AG09309 (cell line): ENCODE measurements at regions not wholly inside any gene's neighbourhood (a gene's known extent, or its start where the extent isn't known, plus 50 kb on each side); places are given as distances from the start of the nearest gene placed in this dataset.
A peak's percentile ranks its signal among the peaks of the same experiment; 100 is the strongest.

Experiments used
- DNase-seq: peaks from one replicate; pipeline ENCODE4 v3.0.0-alpha.2; 2010; ENCODE audit warnings: low read depth
- H3K4me3 ChIP-seq: 2 replicates; pipeline ENCODE4 v1.5.1; 2011; ENCODE audit warnings: mild to moderate bottlenecking, low read depth, low read length, moderate library complexity; ENCODE audit not compliant: control insufficient read depth
- TF ChIP-seq, protein P1 (sequence below): IDR thresholded peaks from 2 replicates; pipeline ENCODE4 v1.5.1; 2011; ENCODE audit warnings: mild to moderate bottlenecking, low read depth, low read length, inconsistent platforms; ENCODE audit not compliant: insufficient read depth, control insufficient read depth; ENCODE audit errors: missing control alignments

DNA sequence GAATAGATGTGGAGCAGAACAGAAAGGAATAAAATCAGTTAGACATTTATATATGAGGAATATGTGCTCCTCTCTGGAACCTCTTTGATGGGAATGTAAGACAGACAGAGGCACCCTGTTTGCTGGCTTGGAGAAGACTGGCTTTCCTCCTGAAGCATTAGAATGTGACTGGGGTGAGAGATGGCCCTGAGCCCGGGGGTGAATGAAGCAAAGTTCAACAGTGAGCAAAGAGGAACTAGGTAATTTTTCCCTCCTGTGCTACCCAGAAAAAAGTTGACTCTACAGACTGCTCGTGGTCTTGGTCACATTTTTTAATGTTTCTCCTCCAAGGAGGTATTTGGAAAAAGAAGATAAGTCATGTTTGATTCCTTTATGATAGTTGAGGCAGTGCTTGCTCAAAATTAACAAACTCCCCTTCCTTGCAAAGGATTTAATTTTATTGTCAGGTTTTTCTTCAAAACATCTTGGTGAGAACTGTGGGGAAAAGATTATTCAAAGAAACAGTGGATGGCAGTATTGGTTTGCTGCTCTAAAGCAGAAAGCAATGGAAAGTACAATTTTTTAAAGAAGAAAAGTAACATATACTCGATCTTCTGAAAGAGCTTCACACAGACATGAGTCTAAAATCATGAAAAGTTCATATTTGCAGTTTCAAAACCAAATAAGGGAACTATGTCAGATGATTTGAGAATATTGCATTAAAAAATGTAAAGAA lies 370.4 kb upstream of the CDIN1 start:
- no peak for DNase-seq
- TF ChIP-seq, protein P1, sequence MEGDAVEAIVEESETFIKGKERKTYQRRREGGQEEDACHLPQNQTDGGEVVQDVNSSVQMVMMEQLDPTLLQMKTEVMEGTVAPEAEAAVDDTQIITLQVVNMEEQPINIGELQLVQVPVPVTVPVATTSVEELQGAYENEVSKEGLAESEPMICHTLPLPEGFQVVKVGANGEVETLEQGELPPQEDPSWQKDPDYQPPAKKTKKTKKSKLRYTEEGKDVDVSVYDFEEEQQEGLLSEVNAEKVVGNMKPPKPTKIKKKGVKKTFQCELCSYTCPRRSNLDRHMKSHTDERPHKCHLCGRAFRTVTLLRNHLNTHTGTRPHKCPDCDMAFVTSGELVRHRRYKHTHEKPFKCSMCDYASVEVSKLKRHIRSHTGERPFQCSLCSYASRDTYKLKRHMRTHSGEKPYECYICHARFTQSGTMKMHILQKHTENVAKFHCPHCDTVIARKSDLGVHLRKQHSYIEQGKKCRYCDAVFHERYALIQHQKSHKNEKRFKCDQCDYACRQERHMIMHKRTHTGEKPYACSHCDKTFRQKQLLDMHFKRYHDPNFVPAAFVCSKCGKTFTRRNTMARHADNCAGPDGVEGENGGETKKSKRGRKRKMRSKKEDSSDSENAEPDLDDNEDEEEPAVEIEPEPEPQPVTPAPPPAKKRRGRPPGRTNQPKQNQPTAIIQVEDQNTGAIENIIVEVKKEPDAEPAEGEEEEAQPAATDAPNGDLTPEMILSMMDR: peak; percentile 40
- H3K4me3 ChIP-seq: no peak overlapping the region

DNA sequence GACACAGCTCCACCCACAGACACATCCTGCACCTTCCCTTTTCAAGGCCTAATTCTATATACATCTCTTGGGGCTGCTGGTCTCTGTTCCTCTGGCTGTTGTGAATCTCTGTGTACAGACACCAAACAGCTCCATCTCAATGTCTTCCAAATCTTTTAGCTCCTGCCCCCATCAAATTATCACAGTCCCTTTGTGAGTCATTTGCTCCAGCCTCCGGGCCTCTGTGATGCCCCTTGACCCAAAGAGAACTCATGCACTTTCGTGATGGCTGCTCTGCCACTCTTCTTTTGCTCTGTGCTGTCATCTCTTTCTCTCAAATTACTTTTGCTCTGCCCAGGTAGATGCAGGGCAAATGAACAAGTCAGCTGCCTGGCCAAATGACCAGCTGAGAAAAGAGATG lies 369.0 kb upstream of the CDIN1 start:
- H3K4me3 ChIP-seq: no peak overlapping the region
- no peak for DNase-seq
- TF ChIP-seq, protein P1: no peak

DNA sequence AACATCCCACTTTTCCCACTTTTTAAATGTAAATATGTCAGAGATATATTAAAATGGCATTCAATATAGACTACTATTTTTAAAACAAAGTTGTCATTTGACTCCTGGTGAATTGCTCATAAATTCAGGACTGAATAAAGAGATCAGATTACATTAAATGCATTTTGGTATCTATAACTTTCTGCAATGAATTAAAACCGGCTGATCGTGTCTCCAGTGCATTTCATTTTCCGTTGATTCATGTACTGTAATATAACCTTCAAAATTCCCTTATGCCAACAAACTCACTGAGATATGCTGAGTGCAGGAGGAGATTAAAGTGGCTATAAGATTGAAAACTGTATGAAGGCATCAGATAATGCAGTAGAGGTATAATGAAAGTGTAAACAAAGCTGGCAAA lies 361.1 kb upstream of the CDIN1 start:
- no peak for DNase-seq
- no peak overlapping the region for H3K4me3 ChIP-seq
- TF ChIP-seq, protein P1: no peak

DNA sequence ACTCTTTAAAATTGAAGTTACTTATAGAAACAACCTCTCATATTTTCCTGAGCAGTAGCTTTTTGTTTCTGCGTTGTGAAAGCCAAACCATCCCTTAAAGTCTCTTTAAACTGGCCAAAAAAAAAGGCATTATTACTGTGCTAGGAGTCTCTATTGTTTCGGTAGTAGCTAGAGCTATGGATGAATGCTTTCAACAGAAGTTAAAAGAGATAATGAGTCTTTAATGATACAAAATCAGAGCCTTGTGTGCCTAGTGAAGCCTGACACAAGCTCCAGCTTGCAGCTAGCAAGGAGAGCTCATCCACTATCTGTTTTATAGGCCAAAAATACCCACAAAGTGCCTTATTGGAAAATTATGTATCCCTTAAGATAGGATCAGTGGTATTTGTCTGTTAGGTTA lies 360.4 kb upstream of the CDIN1 start:
- no peak for DNase-seq
- no peak overlapping the region for H3K4me3 ChIP-seq
- TF ChIP-seq, protein P1: no peak

DNA sequence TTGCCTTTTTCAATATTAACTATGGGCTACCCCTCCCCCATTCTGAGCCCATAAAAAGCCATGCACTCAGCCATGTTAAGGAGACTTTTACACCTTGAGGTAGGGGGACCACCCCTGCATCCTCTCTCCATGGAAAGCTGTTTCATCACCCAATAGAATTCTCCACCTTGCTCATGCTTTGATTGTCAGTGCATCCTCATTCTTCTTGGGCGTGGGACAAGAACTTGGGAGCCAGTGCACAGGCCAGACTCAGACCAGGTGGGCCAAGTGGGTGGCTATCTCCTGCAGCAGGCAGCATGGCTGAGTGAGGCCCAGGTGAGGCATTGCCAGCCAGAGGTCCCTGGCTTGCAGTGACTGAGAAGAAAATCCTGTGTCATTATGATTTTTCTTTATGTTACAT lies 357.4 kb upstream of the CDIN1 start:
- no peak for DNase-seq
- TF ChIP-seq, protein P1: no peak
- H3K4me3 ChIP-seq: no peak overlapping the region

DNA sequence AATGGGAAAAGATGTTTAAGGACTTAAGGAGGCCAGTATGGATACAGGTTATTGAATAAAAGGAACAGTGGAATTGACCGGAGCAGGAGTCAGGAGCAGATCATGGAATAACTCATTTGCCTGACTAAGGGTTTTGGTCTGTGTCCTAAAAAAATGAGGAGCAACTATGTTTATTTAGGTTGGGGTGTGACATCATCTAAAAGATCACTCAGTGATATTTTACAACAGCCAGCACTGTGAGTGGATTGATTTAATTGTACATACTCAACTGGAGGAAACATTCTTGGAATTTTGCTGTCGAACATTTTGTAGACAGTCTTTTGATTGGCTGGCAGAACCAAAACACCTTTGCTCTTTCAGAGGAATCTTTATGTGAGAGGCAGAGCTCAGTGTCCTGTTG lies 348.6 kb upstream of the CDIN1 start:
- no peak overlapping the region for H3K4me3 ChIP-seq
- DNase-seq: no peak
- TF ChIP-seq, protein P1: no peak
